Colon (tissue), 2 donors: ENCODE measurements at regions not wholly inside any gene's neighbourhood (a gene's known extent, or its start where the extent isn't known, plus 50 kb on each side); places are given as distances from the start of the nearest gene placed in this dataset.

Experiments used
- FAIRE-seq: peaks from 2 replicates; lab custom pipeline; 2012; peaks lifted over from hg19 to GRCh38; lab: Jason Lieb, UNC
- donor health status: control.
- donor health status: control.

GRCh38 chr1:221810406-221810805 lies 68.5 kb upstream of the DUSP10 start:
- FAIRE-seq: no peak

- FAIRE-seq: no peak
Measured at GRCh38 chr1:221809091-221810029, 67.5 kb upstream of the DUSP10 start.

GRCh38 chr1:221806984-221807383 lies 65.1 kb upstream of the DUSP10 start:
- no peak for FAIRE-seq

GRCh38 chr1:221806236-221806635 lies 64.3 kb upstream of the DUSP10 start:
- FAIRE-seq: no peak

GRCh38 chr1:221805121-221805520 lies 63.2 kb upstream of the DUSP10 start:
- no peak for FAIRE-seq

GRCh38 chr1:221804303-221804702 lies 62.4 kb upstream of the DUSP10 start:
- FAIRE-seq: no peak

GRCh38 chr1:221801773-221802516 lies 60.1 kb upstream of the DUSP10 start:
- FAIRE-seq: no peak

GRCh38 chr1:221801251-221801661 lies 59.4 kb upstream of the DUSP10 start:
- no peak for FAIRE-seq

- no peak for FAIRE-seq
Measured at GRCh38 chr1:221800831-221801230, 58.9 kb upstream of the DUSP10 start.

GRCh38 chr1:221797506-221797905 lies 55.6 kb upstream of the DUSP10 start:
- FAIRE-seq: no peak

- no peak for FAIRE-seq
Measured at GRCh38 chr1:221796700-221797099, 54.8 kb upstream of the DUSP10 start.

GRCh38 chr1:221795380-221795779 lies 53.5 kb upstream of the DUSP10 start:
- FAIRE-seq: no peak

GRCh38 chr1:221794935-221795334 lies 53.0 kb upstream of the DUSP10 start:
- FAIRE-seq: no peak

- FAIRE-seq: no peak
Measured at GRCh38 chr1:221794079-221794670, 52.3 kb upstream of the DUSP10 start.

- no peak for FAIRE-seq
Measured at GRCh38 chr1:221793439-221794078, 51.7 kb upstream of the DUSP10 start.

- no peak for FAIRE-seq
Measured at GRCh38 chr1:221791846-221792245, 50.0 kb upstream of the DUSP10 start.
